ENCODE measurements at regions not wholly inside any gene's neighbourhood (a gene's known extent, or its start where the extent isn't known, plus 50 kb on each side); places are given as distances from the start of the nearest gene placed in this dataset.

GRCh38 chr2:30026091-30027055 is 105.0 kb upstream of the ALK start:
- peak; percentile 79 for DNase-seq (ENCODE audit: low read depth)

DNA sequence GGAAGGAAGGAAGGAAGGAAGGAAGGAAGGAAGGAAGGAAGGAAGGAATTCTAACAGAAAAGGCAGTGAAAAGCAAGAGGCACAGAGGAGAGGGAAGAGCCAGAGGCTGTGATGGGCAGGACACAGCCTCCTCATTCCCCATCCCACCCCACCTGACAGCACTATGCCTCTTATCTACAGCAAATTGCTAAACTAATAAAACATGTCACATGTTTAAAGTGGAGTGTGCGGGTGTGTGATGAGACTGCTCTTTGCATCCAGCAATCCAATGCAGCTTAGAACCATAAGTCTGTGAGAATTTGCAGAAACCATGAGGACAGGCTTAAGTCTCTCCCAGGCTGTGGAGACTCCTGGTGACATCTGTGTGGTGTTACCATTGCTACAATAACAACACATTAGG is 108.4 kb upstream of the ALK start:
- FAIRE-seq = no peak

More at GRCh38 chr2:30026091-30027055, 105.0 kb upstream of the ALK start:
- Histone ChIP-seq H3K36me3 (ENCODE audit: control insufficient read depth, insufficient read depth, low read length) (no peaks in the 10 kb centered on the region), H3K27me3 (ENCODE audit: control insufficient read depth, insufficient read depth, low read length) (no peaks in the 10 kb centered on the region), H3K4me3 (ENCODE audit: low read depth, low read length) (no peak overlapping the region)
- TF ChIP-seq, protein P1, sequence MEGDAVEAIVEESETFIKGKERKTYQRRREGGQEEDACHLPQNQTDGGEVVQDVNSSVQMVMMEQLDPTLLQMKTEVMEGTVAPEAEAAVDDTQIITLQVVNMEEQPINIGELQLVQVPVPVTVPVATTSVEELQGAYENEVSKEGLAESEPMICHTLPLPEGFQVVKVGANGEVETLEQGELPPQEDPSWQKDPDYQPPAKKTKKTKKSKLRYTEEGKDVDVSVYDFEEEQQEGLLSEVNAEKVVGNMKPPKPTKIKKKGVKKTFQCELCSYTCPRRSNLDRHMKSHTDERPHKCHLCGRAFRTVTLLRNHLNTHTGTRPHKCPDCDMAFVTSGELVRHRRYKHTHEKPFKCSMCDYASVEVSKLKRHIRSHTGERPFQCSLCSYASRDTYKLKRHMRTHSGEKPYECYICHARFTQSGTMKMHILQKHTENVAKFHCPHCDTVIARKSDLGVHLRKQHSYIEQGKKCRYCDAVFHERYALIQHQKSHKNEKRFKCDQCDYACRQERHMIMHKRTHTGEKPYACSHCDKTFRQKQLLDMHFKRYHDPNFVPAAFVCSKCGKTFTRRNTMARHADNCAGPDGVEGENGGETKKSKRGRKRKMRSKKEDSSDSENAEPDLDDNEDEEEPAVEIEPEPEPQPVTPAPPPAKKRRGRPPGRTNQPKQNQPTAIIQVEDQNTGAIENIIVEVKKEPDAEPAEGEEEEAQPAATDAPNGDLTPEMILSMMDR (IDR thresholded peaks at IDR 0.05; ENCODE audit: insufficient read depth, low read length, severe bottlenecking) = peak; percentile 85
- peak; percentile 86 for FAIRE-seq

DNA sequence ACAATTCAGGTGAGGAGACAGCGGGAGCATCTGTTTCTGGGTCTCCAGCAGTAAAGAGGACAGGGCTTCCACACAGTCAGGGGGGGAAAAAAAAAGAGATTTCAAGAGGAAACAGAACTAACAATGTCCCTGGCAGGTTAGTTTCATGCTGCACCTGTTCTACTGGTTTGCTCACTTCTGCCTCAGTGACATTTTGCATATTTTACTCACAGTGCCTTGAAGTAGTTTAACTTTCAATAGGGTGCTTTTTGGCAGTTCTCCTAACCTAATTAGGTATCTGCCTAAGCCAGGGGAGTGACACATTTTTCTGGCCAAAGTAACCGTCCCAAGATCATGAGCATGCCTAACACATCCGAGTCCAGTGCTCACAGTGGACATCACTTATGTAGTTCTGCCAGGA is 109.0 kb upstream of the ALK start:
- peak; percentile 32 for FAIRE-seq
- TF ChIP-seq, protein P1 (IDR thresholded peaks at IDR 0.05; ENCODE audit: insufficient read depth, low read length, severe bottlenecking) = no peak
- H3K4me3 ChIP-seq (ENCODE audit: low read depth, low read length) = no peak overlapping the region

More for the DNA sequence above, 108.4 kb upstream of the ALK start:
- no peaks in the 10 kb centered on the region for H3K27me3 ChIP-seq (ENCODE audit: control insufficient read depth, insufficient read depth, low read length)
- DNase-seq (ENCODE audit: low read depth) = no peak
- H3K4me3 ChIP-seq (ENCODE audit: low read depth, low read length) = no peak overlapping the region
- no peaks in the 10 kb centered on the region for H3K36me3 ChIP-seq (ENCODE audit: control insufficient read depth, insufficient read depth, low read length)
- TF ChIP-seq, protein P1 (IDR thresholded peaks at IDR 0.05; ENCODE audit: insufficient read depth, low read length, severe bottlenecking) = no peak

DNA sequence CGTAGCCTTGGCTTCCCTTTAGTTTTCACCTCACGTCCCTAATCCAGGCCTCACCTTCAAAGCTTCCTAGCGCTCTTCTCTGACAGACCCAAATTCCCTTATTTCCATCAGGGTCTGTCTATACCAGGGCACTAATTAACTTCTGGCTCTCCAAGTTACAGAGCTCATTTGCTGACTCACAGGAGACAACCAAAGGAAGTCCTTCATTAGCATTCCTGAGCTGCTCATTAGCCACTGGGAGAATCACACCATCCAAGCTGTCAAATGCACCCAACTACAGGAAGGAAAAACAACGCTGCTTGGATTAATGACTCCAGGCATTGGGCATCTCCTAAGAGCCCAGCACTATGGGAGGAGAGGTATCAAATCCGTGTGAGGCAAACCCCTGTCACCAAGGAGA is 109.8 kb upstream of the ALK start:
- FAIRE-seq = peak; percentile 36

More for the DNA sequence above, 109.0 kb upstream of the ALK start:
- Histone ChIP-seq H3K27me3 (ENCODE audit: control insufficient read depth, insufficient read depth, low read length) (no peaks in the 10 kb centered on the region), H3K36me3 (ENCODE audit: control insufficient read depth, insufficient read depth, low read length) (no peaks in the 10 kb centered on the region)
- DNase-seq (ENCODE audit: low read depth) = peak; percentile 4

DNA sequence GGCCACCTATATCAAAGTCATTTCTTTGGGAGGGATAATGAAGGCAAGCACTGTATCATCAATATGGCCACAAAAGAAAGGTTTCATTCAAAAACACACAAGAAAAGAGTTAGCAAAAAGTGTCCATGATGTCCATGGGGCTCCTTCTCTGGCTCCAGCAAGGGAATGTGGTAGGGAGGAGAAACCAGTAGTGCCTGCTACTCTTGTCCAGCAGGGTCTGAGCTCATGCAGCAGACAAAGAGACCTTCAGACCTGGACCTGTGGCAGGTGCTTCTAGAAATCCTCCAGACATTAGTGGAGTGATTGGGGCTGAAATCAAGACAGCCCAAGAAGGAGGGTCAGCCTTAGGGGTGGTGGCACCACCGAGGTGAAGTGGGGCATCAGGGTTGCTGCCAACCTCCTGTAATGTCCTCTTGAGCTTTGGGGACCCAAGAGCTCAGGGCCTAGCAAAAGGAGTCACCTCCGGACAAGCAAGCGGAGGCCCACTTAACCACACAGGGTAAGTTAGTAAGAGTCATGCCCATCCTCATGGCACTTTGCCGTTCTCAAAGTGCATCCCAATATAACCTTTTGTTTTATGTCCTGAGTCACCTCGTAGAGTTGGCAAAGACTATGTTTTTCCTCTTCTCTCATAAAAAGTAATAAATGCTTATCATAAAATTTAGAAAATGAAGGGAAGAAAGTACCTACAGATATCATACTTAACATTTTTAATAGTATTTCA is 112.6 kb upstream of the YPEL5 start:
- Histone ChIP-seq H3K4me3 (ENCODE audit: low read depth, low read length) (no peak overlapping the region), H3K27me3 (ENCODE audit: control insufficient read depth, insufficient read depth, low read length) (no peaks in the 10 kb centered on the region), H3K36me3 (ENCODE audit: control insufficient read depth, insufficient read depth, low read length) (no peaks in the 10 kb centered on the region)
- DNase-seq (ENCODE audit: low read depth) = no peak
- TF ChIP-seq, protein P1 (IDR thresholded peaks at IDR 0.05; ENCODE audit: insufficient read depth, low read length, severe bottlenecking) = no peak
- no peak for FAIRE-seq

More for the DNA sequence above, 109.8 kb upstream of the ALK start:
- TF ChIP-seq, protein P1 (IDR thresholded peaks at IDR 0.05; ENCODE audit: insufficient read depth, low read length, severe bottlenecking) = no peak
- peak; percentile 7 for DNase-seq (ENCODE audit: low read depth)
- Histone ChIP-seq H3K4me3 (ENCODE audit: low read depth, low read length) (no peak overlapping the region), H3K36me3 (ENCODE audit: control insufficient read depth, insufficient read depth, low read length) (no peaks in the 10 kb centered on the region), H3K27me3 (ENCODE audit: control insufficient read depth, insufficient read depth, low read length) (no peaks in the 10 kb centered on the region)
